ENCODE measurements at regions not wholly inside any gene's neighbourhood (a gene's known extent, or its start where the extent isn't known, plus 50 kb on each side); places are given as distances from the start of the nearest gene placed in this dataset.

- H3K9me3 ChIP-seq (ENCODE audit: insufficient read depth, low read length), result no peaks in the 10 kb centered on the region
- H3F3A ChIP-seq (ENCODE audit: insufficient read depth), result no peaks in the 10 kb centered on the region
- no peaks in the 10 kb centered on the region for H3K36me3 ChIP-seq (ENCODE audit: low read length)
- H3K27ac ChIP-seq (ENCODE audit: low read depth, low read length), result no peak overlapping the region
- H3K79me2 ChIP-seq (ENCODE audit: insufficient read depth, low read length), result no peaks in the 10 kb centered on the region
- no peak overlapping the region for H3K9ac ChIP-seq (ENCODE audit: low read length)
- no peak overlapping the region for H3K4me2 ChIP-seq (ENCODE audit: low read depth, low read length, poor library complexity, severe bottlenecking)
- no peak for TF ChIP-seq CTCF (IDR thresholded peaks at IDR 0.05; ENCODE audit: insufficient read depth, low read length, poor library complexity, severe bottlenecking)
- no peak for TF ChIP-seq EZH2phosphoT487 (conservative IDR thresholded peaks at IDR 0.05; ENCODE audit: low read length)
- no peaks in the 10 kb centered on the region for H3K27me3 ChIP-seq (ENCODE audit: low read length)
- H4K20me1 ChIP-seq (ENCODE audit: low read depth, low read length), result no peaks in the 10 kb centered on the region
- H3K9me2 ChIP-seq (replicated peaks; ENCODE audit: insufficient read depth, low read length), result no peaks in the 10 kb centered on the region
- H2AFZ ChIP-seq (ENCODE audit: low read depth, low read length, severe bottlenecking), result no peak overlapping the region
- no peak overlapping the region for H3K4me3 ChIP-seq (ENCODE audit: insufficient read depth, low read length, poor library complexity, severe bottlenecking)
Measured at GRCh38 chr6:98014442-98015201, 731.6 kb upstream of the MMS22L start.

- H3K9me3 ChIP-seq (ENCODE audit: insufficient read depth, low read length), result no peaks in the 10 kb centered on the region
- H3K27me3 ChIP-seq (ENCODE audit: low read length), result no peaks in the 10 kb centered on the region
- no peak overlapping the region for H3K9ac ChIP-seq (ENCODE audit: low read length)
- no peaks in the 10 kb centered on the region for H3K9me2 ChIP-seq (replicated peaks; ENCODE audit: insufficient read depth, low read length)
- H3K4me2 ChIP-seq (ENCODE audit: low read depth, low read length, poor library complexity, severe bottlenecking), result no peak overlapping the region
- H3K27ac ChIP-seq (ENCODE audit: low read depth, low read length), result no peak overlapping the region
- TF ChIP-seq EZH2phosphoT487 (conservative IDR thresholded peaks at IDR 0.05; ENCODE audit: low read length) (no peak), CTCF (IDR thresholded peaks at IDR 0.05; ENCODE audit: insufficient read depth, low read length, poor library complexity, severe bottlenecking) (no peak)
- H3K4me3 ChIP-seq (ENCODE audit: insufficient read depth, low read length, poor library complexity, severe bottlenecking), result no peak overlapping the region
- no peaks in the 10 kb centered on the region for H3F3A ChIP-seq (ENCODE audit: insufficient read depth)
- H3K36me3 ChIP-seq (ENCODE audit: low read length), result no peaks in the 10 kb centered on the region
- no peaks in the 10 kb centered on the region for H4K20me1 ChIP-seq (ENCODE audit: low read depth, low read length)
- H3K79me2 ChIP-seq (ENCODE audit: insufficient read depth, low read length), result no peaks in the 10 kb centered on the region
- H2AFZ ChIP-seq (ENCODE audit: low read depth, low read length, severe bottlenecking), result no peak overlapping the region
Measured at GRCh38 chr6:98016565-98016964, 733.5 kb upstream of the MMS22L start.

GRCh38 chr6:98020222-98020621, 737.2 kb upstream of the MMS22L start:
- no peaks in the 10 kb centered on the region for H3K27me3 ChIP-seq (ENCODE audit: low read length)
- no peak overlapping the region for H3K9ac ChIP-seq (ENCODE audit: low read length)
- no peak overlapping the region for H3K27ac ChIP-seq (ENCODE audit: low read depth, low read length)
- no peaks in the 10 kb centered on the region for H3F3A ChIP-seq (ENCODE audit: insufficient read depth)
- H3K4me2 ChIP-seq (ENCODE audit: low read depth, low read length, poor library complexity, severe bottlenecking), result no peak overlapping the region
- no peak overlapping the region for H2AFZ ChIP-seq (ENCODE audit: low read depth, low read length, severe bottlenecking)
- no peaks in the 10 kb centered on the region for H3K9me2 ChIP-seq (replicated peaks; ENCODE audit: insufficient read depth, low read length)
- no peaks in the 10 kb centered on the region for H3K79me2 ChIP-seq (ENCODE audit: insufficient read depth, low read length)
- no peak for TF ChIP-seq CTCF (IDR thresholded peaks at IDR 0.05; ENCODE audit: insufficient read depth, low read length, poor library complexity, severe bottlenecking)
- TF ChIP-seq EZH2phosphoT487 (conservative IDR thresholded peaks at IDR 0.05; ENCODE audit: low read length), result no peak
- no peaks in the 10 kb centered on the region for H3K36me3 ChIP-seq (ENCODE audit: low read length)
- no peak overlapping the region for H3K4me3 ChIP-seq (ENCODE audit: insufficient read depth, low read length, poor library complexity, severe bottlenecking)
- no peaks in the 10 kb centered on the region for H4K20me1 ChIP-seq (ENCODE audit: low read depth, low read length)
- no peaks in the 10 kb centered on the region for H3K9me3 ChIP-seq (ENCODE audit: insufficient read depth, low read length)
